ENCODE measurements at regions not wholly inside any gene's neighbourhood (a gene's known extent, or its start where the extent isn't known, plus 50 kb on each side); places are given as distances from the start of the nearest gene placed in this dataset.
"Not testable (repeated sequence)": the region's sequence is repeated elsewhere in the genome, so short reads cannot be mapped to it uniquely, and the experiment has no call there.

GRCh38 chr5:89827359-89827758 is 582.2 kb downstream of the CETN3 start:
- FAIRE-seq, result no peak

GRCh38 chr5:89826938-89827337 is 582.6 kb downstream of the CETN3 start:
- FAIRE-seq, result no peak

- no peak for FAIRE-seq
Measured at GRCh38 chr5:89823046-89823445, 586.5 kb downstream of the CETN3 start.

DNA sequence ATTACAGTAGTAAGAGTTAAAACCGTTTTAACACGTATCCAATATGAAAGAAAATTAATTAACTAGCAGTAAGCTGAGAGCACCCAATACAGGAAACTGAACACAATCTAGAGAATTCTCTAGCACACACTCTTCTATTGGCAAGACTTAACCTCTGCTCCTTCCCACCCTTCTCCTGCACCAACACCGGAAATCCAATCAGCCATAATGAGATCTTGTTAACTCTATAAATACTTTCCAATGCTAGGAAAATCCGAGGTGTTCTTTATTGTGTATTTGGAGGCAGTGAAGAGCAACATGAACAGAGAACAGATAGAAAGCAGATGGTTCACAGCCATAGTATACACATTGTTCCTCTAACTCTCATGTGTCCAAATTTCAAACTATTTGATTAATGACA is 591.7 kb downstream of the CETN3 start:
- FAIRE-seq, result no peak

GRCh38 chr5:89816038-89816437 is 593.5 kb downstream of the CETN3 start:
- no peak for FAIRE-seq

DNA sequence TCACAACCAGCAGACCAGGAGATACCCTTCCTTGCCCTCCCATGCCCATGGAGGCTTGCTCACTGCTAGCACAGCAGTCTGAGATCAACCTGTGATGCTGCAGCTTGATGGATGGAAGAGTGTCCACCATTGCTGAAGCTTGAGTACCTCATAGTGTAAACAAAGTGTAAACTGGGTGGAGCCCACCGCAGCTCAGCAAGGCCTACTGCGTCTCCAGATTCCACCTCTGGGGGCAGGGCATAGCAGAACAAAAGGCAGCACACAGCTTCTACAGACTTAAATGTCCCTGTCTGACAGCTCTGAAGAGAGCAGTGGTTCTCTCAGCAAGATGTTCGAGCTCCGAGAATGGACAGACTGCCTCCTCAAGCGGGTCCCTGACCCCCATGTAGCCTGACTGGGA is 608.8 kb downstream of the CETN3 start:
- FAIRE-seq, result not testable (repeated sequence)

DNA sequence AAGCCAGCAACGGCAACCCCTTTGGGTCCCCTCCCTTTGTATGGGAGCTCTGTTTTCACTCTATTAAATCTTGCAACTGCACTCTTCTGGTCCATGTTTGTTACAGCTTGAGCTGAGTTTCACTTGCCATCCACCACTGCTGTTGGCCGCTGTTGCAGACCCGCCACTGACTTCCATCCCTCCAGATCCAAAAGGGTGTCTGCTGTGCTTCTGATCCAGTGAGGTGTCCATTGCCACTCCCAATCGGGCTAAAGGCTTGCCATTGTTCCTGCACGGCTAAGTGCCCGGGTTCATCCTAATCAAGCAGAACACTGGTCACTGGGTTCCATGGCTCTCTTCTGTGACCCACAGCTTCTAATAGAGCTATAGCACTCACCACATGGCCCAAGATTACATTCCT is 615.1 kb downstream of the CETN3 start:
- FAIRE-seq, result not testable (repeated sequence)

DNA sequence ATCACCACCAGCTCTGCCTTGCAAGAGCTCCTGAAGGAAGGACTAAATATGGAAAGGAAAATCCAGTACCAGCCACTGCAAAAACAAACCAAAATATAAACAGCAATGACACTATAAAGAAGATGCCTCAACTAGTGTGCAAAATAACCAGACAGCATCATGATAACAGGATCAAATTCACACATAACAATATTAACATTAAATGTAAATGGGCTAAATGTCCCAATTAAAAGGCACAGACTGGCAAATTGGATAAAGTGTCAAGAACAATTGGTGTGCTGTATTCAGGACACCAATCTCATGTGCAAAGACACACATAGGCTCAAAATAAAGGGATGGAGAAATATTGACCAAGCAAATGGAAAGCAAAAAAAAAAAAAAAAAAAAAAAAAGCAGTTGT is 629.8 kb downstream of the CETN3 start:
- not testable (repeated sequence) for FAIRE-seq

DNA sequence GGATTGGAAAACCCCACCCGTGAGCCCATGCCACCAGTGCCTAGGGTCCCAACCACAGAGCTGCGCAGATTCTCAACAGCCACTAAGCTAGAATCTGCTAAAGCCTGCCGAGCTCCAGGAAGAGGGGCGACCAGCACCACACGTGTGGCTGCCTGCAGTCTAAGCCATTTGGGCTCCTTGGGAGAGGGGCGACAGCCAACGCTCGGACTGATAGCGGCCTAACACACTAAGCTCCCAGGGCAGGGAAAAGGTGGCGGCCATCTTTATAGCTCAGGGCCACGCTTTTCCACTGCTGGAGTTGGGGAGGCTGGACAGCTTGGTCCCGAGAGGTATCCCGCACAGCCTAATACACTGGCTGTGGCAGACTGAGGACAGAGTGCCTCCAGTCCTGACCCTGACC is 631.8 kb downstream of the CETN3 start:
- no peak for FAIRE-seq

DNA sequence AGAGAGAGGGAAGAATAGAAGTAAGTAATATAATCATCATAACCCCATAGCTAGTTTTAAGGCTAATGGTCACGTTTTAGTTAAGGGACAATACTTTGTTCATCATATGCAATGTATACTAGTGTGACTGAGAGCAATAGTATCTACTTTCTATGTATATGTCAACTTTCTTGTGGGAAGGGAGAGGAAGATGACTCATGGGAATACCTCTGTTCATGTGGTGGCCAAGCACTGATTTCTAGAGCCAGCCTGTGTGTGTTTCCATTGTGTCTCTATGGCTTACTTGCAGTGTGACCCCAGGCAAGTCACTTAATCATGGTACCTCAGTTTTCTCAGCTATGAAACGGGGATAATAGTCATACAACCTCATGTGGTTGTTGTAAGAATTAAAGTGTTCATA is 639.6 kb downstream of the CETN3 start:
- FAIRE-seq, result no peak

GRCh38 chr5:89759802-89760201 is 649.8 kb downstream of the CETN3 start:
- FAIRE-seq, result no peak

DNA sequence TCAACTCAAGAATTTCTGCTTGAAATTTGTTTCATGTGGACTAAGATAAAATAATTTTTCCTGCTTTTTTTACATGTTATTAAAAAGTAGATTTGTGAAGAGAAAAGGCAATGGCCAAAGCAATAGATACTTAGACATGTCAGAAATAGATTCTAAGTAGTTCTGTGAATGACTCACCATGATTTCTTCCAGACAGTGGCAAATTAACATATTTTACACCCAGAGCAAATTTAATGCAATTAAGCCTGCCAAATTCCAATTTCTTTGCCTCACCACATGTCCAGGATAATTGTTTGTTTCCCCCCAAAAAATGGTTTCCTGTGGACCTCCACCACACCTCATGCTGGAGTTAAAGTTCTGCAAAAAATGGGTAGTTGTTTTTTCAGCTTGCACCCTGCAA is 651.4 kb downstream of the CETN3 start:
- FAIRE-seq, result no peak

- no peak for FAIRE-seq
Measured at GRCh38 chr5:89756955-89757354, 652.6 kb downstream of the CETN3 start.

DNA sequence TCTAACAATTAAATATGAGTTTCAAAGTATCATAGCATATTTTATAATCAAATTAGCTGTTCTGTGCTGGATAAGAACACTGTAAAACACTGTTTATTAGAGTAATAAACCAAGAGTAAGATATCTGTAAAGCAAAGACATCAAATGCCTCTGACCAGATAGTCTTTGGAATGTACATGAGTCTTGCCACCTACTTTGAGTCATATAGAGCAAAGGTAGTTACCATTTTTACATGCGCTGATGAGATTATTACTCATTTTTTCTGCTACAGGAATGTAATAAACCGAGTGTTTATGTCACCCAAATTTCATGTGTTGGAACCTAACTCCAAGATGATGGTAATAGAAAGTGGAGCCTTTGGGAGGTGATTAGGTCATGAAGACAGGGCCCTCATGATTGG is 654.5 kb downstream of the CETN3 start:
- no peak for FAIRE-seq

DNA sequence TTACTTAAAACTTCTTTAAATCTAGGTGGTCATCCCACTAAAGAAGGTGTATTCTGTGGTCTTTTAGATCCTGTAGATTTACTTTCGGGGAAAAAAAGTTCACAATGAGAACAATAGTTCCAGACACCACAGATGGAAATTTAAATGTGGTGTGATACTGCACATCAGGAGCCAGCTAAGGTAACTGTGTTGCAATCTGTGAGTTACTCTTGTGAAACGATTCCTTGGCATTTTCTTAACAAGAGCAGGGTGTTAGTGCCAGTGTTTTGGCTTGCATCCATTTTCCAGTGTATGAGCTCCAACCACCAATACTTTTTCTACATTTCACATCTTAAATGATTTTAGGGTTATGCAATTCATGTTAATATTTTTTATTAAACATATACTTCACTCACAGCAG is 674.5 kb downstream of the CETN3 start:
- FAIRE-seq, result no peak

DNA sequence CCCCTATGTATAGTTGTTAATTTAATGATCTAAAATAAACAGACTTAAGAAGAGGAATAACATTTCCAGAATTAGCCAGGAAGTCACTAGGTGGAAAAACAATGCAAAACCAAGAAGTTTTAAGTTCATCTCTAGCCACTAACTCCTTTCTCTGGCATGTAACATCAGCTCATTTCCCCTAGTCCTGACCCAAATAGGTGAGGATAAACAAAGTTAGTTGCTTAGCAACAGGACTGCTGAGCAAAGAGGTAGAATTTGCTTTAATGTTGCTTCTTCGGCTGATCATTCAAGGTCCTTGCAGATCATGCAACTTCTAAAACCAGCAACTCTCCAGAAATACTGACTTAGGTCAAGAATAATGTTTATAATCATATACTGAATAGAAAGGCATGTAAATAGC is 675.8 kb downstream of the CETN3 start:
- no peak for FAIRE-seq

DNA sequence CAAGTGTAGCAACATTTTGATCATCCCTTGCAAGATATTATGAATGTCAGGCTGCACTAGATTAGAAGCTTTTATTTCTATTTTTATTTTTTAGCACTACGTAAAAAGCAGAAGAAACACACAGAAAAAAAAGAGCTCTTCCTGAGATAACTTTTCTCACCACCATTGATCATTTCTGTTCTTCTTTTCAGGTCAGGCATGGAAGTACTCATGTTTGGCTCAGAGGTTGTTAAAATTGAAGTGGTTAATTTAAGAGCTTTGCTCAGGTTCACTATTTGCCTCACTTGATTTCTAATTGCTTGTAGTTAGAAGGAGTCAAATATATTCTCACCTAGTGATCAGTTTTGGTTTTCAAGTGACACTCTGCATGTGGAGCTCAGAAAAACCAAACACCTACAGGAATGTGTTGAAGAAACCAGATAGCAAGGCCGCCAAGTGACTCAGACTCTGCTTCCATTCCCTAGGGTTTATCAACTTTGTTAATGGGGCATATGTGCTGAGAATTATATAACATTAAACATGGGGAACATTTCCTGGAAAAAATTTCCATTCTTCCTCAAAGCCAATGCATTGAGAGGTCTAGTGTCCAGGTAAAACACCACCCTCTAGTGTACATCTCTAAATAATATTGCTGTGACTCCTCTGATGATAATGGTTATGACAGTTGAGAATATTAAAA is 679.8 kb downstream of the CETN3 start:
- peak; percentile 21 for FAIRE-seq

DNA sequence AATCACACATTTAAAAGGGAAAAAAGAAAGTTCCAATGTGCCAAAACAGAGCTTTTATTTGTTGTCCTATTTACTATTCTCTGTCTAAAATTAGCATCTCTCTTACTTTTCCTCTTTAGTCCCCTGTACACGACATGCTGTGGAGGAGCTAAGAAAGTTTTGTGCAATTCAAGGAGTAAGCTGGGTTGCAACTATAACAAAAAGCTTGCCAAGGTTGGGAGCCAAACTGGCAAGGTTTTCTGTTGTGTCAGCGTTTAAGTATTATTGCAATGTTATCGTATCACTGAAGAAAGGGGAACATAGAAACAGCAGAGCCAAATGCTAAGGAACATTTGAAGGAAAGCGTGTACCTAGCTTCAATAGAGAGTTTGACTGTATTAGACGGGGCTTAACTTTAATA is 680.8 kb downstream of the CETN3 start:
- FAIRE-seq, result no peak

- FAIRE-seq, result no peak
Measured at GRCh38 chr5:89728134-89728533, 681.4 kb downstream of the CETN3 start.

DNA sequence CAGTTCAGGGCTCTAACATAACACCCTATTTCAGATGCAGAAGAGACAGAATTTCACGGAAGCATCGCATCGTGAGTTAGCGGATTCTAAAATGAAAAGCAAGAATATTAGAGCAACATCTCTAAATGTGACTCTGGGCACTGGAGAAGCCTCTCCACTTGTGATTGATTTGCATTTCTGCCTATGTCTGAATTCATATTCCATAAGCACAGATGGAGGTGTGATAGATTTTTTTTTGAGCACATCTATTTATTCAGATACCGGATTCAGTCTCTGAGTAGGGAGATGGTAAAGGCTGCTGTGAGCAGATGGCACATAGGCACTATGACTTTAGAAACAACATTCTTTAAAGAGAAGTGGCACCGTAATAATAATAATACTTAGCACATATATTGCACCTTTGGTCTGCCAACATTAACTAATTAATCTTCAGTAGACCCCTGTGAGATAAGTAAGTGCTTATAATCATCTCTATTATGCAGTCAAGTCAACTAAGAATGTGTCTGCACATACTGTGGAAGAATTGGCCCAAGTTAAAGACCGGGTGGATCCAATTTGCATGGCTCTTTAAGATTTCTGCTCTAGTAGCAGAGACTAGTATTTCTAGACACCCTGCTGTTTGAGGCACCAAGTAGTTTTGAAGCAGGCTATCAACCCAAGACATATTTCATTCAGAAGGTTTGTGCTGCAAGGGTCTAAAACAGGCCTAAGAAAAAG is 685.0 kb downstream of the CETN3 start:
- no peak for FAIRE-seq

DNA sequence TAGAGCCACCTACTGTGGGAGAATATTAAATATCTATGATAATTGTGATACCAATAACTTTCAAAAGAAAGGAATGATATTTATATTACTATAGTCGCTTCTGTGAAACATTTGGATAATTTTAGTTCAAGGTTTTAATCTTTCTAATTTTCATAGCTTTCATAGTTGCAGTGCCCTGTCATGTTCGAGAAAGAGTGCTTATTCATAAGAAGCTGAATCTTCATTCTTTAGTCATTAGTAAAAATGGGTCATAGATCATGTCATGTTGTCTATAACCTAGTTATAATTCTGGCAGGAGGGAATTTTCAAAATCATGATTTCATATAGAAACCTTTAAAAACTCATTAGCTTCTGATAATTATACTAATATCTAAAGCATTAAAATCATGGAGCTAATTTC is 685.6 kb downstream of the CETN3 start:
- no peak for FAIRE-seq

GRCh38 chr5:89722538-89722937 is 687.0 kb downstream of the CETN3 start:
- FAIRE-seq, result no peak

- no peak for FAIRE-seq
Measured at GRCh38 chr5:89721931-89722330, 687.6 kb downstream of the CETN3 start.

DNA sequence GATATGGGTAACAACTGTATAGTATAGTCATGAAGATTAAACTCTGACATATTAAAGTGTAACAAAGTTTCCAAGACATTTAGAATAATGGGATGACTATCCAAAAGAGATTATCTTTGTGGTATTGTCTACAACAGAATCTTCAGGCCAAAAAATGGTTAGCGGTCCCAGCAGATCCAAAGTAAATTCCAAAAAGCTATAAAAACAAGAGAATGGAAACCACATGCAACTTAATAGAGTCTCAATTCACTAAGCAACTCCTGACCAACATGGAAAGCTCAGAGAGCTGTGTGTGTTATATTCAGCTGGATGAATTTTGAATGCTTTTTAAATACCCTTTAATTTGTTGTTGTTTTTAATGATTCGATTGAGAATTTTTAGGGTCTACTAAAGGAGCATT is 688.2 kb downstream of the CETN3 start:
- FAIRE-seq, result no peak

DNA sequence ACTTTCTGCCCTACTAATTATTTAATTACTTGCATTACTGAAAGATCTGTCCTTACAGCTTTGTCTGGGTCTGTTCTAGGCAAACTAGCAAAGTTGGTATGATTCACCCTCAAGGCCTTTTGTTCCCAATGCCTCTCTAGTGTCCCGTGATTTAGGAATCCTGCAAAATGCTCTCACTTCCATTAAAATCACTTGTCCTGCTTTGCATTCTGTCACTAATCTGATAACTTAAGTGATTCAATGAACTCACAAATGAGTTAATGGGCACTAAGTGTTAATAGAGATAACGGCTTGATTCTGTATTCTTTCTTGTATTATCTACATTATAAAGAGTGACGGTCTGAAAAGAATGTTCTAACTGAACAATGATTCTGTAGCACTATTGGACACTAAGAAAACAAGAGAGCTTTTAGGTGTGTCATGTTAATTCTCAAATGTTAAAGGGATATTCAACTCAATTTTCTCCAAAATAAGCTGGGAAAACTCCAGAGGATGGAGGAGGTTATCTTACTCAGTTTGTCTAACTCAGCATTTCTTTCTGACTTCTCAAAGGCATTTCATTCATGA is 697.3 kb downstream of the CETN3 start:
- no peak for FAIRE-seq
